ENCODE measurements at regions not wholly inside any gene's neighbourhood (a gene's known extent, or its start where the extent isn't known, plus 50 kb on each side); places are given as distances from the start of the nearest gene placed in this dataset.

- 67 to 100% methylated on average over 1 to 27 of the region's 28 CpGs for WGBS, 2 donors (ENCODE audit: low coverage in 1 of 2)
- Histone ChIP-seq H3K36me3 (no peaks in the 10 kb centered on the region), H3K4me3 (no peak overlapping the region), H3K27me3 (no peaks in the 10 kb centered on the region), H3K4me1 (peaks cover 23 to 48% (median 30%) of the 10 kb centered on the region in 4 donors), H3K27ac (peak overlapping the region in 1 of 4 donors; percentile 26), H3K9me3 (no peaks in the 10 kb centered on the region)
- DNase-seq: no peak
- no peak for TF ChIP-seq EP300 (IDR thresholded peaks at IDR 0.05; ENCODE audit: low read depth)
- TF ChIP-seq POLR2AphosphoS5 (IDR thresholded peaks at IDR 0.05): no peak
- no peak for TF ChIP-seq CTCF (IDR thresholded peaks at IDR 0.05)
- no peak for TF ChIP-seq POLR2A (IDR thresholded peaks at IDR 0.05)
- intact Hi-C loops (cut with DNase I; ENCODE audit: low total_unique reads): no loop called here
- in situ Hi-C loops (cut with MboI; ENCODE audit: low pct_ligation_motif_present in 1 of 4, low pct_unique_long_range_greater_than_20kb in 1 of 4, low sequenced_read_pairs in 3 of 4): no loop called here
Measured at GRCh38 chr5:135246923-135247795, 151.9 kb downstream of the MACROH2A1 start.

- H3K36me3 ChIP-seq: no peaks in the 10 kb centered on the region
- H3K4me1 ChIP-seq: peaks cover 23 to 54% (median 32%) of the 10 kb centered on the region in 4 donors
- H3K9me3 ChIP-seq: no peaks in the 10 kb centered on the region
- no peak overlapping the region for H3K4me3 ChIP-seq
- WGBS, 2 donors (ENCODE audit: low coverage in 1 of 2): 80% methylated on average over 5 of the region's 5 CpGs; no CpG with 5 or more reads in 1 of the 2 donors
- in situ Hi-C loops (cut with MboI; ENCODE audit: low pct_ligation_motif_present in 1 of 4, low pct_unique_long_range_greater_than_20kb in 1 of 4, low sequenced_read_pairs in 3 of 4) (no loop called here), intact Hi-C loops (cut with DNase I; ENCODE audit: low total_unique reads) (no loop called here)
- no peak for DNase-seq
- TF ChIP-seq EP300 (IDR thresholded peaks at IDR 0.05; ENCODE audit: low read depth) (no peak), POLR2AphosphoS5 (IDR thresholded peaks at IDR 0.05) (no peak)
- H3K27me3 ChIP-seq: no peaks in the 10 kb centered on the region
- peak overlapping the region in 2 of 4 donors; percentile 5 to 26 for H3K27ac ChIP-seq
Measured at GRCh38 chr5:135246605-135246922, 152.5 kb downstream of the MACROH2A1 start.

GRCh38 chr5:135245521-135246499, 153.2 kb downstream of the MACROH2A1 start:
- DNase-seq: no peak
- WGBS, 2 donors (ENCODE audit: low coverage in 1 of 2): 49 to 62% methylated on average over 2 to 8 of the region's 8 CpGs
- in situ Hi-C loops (cut with MboI; ENCODE audit: low pct_ligation_motif_present in 1 of 4, low pct_unique_long_range_greater_than_20kb in 1 of 4, low sequenced_read_pairs in 3 of 4): no loop called here
- Histone ChIP-seq H3K4me1 (peaks cover 23 to 54% (median 33%) of the 10 kb centered on the region in 4 donors), H3K4me3 (no peak overlapping the region), H3K36me3 (no peaks in the 10 kb centered on the region), H3K27ac (peak overlapping the region in 3 of 4 donors; percentile 26 to 92 (median 80)), H3K9me3 (no peaks in the 10 kb centered on the region), H3K27me3 (no peaks in the 10 kb centered on the region)
- intact Hi-C loops (cut with DNase I; ENCODE audit: low total_unique reads): no loop called here
- TF ChIP-seq POLR2A (IDR thresholded peaks at IDR 0.05): no peak
- no peak for TF ChIP-seq CTCF (IDR thresholded peaks at IDR 0.05)
- no peak for TF ChIP-seq EP300 (IDR thresholded peaks at IDR 0.05; ENCODE audit: low read depth)

GRCh38 chr5:135244620-135245021, 154.4 kb downstream of the MACROH2A1 start:
- Histone ChIP-seq H3K4me1 (peaks cover 23 to 59% (median 33%) of the 10 kb centered on the region in 4 donors), H3K27ac (peak overlapping the region; percentile 48 to 92 (median 80)), H3K27me3 (no peaks in the 10 kb centered on the region), H3K4me3 (no peak overlapping the region), H3K36me3 (no peaks in the 10 kb centered on the region), H3K9me3 (no peaks in the 10 kb centered on the region)
- no peak for DNase-seq
- 100% methylated on average over 1 to 3 of the region's 3 CpGs for whole genome bisulfite sequencing, 2 donors (ENCODE audit: low coverage in 1 of 2)
- intact Hi-C loops (cut with DNase I; ENCODE audit: low total_unique reads) (no loop called here), in situ Hi-C loops (cut with MboI; ENCODE audit: low pct_ligation_motif_present in 1 of 4, low pct_unique_long_range_greater_than_20kb in 1 of 4, low sequenced_read_pairs in 3 of 4) (no loop called here)
- no peak for TF ChIP-seq EP300 (IDR thresholded peaks at IDR 0.05; ENCODE audit: low read depth)
- TF ChIP-seq CTCF (IDR thresholded peaks at IDR 0.05): no peak
- no peak for TF ChIP-seq POLR2AphosphoS5 (IDR thresholded peaks at IDR 0.05)
- no peak for TF ChIP-seq POLR2A (IDR thresholded peaks at IDR 0.05)
